ENCODE measurements at regions not wholly inside any gene's neighbourhood (a gene's known extent, or its start where the extent isn't known, plus 50 kb on each side); places are given as distances from the start of the nearest gene placed in this dataset.
"Not testable (repeated sequence)": the region's sequence is repeated elsewhere in the genome, so short reads cannot be mapped to it uniquely, and the experiment has no call there.

DNA sequence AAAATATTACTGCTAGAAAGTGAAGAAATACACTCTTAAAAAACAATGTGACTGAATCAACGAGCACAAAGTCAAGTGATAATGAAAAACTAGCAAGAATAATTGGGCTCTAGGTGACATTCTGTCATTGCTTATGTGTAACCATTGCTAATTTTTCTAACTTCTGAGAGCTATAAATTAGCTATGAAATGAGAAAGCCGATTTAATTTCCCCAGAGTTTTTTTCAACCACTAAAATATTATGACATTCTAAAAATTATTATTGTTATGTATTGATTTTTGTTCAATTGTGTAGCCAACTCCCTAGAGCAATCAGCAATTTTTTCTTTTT lies 458.6 kb upstream of the ATXN8OS start:
- intact Hi-C loops (cut with DNase I), result no loop called here
- ATAC-seq (ENCODE audit: poor library complexity), result no peak
- no peak for DNase-seq

DNA sequence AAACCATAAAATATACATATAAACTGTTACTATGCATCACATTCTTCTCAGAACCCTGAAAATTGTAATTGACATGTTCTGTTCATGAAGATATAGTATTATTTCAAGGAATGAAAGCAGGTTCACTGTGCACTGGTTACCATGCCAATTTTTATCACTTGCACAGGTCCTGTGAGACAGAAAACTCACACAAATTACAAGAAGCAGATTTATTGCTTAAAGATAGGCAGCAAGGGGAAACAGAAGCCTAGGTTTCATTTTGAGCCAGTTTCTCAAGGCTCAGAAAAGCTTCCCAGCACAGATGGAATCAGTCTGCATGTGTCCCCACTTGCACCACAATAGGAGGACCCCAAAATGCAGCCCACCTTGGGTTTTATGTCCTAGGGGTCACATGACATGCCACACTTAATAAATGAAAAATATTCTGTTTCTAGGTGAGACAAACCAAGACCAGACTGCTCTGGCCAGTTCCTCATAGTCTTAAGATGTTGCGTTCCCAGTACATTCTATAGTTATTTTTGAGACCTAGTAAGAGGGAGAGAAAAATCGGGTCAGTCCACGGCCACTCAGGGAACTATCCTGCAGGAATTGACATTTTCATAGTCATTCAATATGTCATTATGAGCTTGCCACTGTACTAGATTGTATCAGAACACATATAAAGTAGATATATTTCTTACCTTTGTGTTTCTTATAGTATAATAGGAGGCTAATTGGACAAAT lies 459.1 kb upstream of the ATXN8OS start:
- no peak for ATAC-seq (ENCODE audit: poor library complexity)
- no peak for DNase-seq
- intact Hi-C loops (cut with DNase I), result no loop called here

DNA sequence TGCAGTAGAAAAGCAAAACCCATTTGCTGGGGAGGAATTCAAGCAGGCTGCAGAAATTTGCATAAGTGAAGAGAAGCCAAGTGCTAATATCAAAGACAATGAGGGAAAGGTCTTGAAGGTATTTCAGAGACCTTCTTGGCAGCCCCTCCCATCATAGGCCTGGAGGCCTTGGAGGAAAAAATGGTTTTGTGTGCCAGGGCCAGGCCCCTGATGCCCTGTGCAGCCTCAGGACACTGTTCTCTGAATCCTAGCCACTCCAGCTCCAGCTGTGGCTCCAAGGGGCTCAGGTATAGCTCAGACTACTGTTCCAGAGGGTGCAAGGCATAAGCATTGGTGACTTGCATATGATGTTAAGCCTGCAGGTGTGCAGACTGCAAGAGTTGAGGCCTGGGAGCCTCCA lies 463.2 kb upstream of the ATXN8OS start:
- DNase-seq (no peak), ATAC-seq (ENCODE audit: poor library complexity) (no peak)
- intact Hi-C loops (cut with DNase I), result no loop called here

DNA sequence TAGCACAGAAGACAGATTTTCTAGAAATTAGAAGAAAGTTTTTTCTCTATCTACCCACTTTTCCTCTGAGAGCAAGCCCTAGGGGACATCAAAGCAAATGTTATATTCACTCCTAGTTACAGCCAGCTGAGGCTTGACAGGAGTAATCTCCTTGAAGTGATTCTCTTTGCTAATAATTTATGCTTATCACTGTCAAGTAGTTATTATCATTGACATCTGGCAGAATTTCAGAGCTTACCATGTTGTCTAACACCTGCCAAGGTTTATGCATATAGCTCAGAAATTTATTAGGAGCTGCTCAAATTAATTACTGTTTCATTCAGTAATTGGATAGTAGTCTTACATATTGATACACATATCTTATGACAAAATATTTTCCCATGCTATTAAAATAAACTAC lies 465.9 kb upstream of the ATXN8OS start:
- intact Hi-C loops (cut with DNase I), result no loop called here
- ATAC-seq (ENCODE audit: poor library complexity) (no peak), DNase-seq (no peak)

DNA sequence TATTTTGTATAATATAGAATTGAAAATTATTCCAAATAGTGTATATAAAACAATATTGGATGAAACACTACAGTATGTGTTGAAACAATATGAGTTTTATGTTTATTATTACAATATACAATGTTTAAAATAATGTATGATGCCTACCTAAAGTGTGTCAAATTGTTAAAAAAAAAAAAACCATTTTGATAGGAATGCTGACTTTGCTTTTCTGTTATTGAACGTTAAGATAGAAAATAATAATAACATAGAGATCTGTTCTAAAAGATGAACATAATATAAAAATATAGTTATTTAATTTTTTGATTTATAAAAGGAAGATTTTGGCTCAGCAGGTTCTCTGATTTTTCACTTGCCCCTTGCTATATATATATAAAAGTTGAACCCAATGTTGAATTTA lies 474.6 kb upstream of the ATXN8OS start:
- intact Hi-C loops (cut with DNase I), result no loop called here
- ATAC-seq (ENCODE audit: poor library complexity) (no peak), DNase-seq (no peak)

DNA sequence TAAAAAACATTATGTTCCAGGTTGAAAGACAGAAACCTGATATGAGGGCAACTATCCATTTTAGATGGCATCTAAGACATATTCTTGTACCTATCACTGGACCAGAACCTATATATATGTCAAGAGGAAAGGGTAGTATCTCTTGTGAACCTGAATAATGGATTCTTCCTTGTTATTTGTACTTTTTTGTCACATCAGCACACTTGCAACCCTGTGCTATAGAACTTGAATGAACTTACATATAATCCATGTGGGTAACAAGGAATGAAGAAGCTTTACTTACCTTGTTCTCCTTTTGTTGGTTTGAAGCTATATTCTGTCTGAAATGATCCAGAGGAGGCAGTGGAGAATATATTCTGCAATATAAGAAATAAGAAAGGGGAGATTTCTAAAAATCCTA lies 483.7 kb upstream of the ATXN8OS start:
- no peak for ATAC-seq (ENCODE audit: poor library complexity)
- DNase-seq, result no peak
- intact Hi-C loops (cut with DNase I), result no loop called here

DNA sequence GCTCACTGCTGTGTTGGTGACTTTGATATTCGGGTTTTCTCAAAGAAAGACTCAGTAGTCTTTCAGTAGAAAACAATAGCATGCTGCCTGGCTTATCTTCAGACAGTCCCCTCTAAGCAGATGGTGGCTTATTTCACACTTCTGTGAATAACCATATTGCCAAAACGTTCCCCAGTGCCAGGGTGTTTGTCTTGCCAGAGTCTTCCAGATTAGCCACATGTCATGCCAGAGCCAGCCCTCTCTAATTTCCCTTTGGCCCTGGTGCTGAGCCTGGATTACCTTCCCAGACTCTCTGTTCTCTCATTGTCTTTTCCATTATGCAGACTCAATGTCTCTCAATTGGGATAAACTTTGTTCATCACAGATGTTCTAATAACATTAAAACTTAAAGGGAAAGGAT lies 488.0 kb upstream of the ATXN8OS start:
- intact Hi-C loops (cut with DNase I), result no loop called here
- ATAC-seq (ENCODE audit: poor library complexity), result no peak

DNA sequence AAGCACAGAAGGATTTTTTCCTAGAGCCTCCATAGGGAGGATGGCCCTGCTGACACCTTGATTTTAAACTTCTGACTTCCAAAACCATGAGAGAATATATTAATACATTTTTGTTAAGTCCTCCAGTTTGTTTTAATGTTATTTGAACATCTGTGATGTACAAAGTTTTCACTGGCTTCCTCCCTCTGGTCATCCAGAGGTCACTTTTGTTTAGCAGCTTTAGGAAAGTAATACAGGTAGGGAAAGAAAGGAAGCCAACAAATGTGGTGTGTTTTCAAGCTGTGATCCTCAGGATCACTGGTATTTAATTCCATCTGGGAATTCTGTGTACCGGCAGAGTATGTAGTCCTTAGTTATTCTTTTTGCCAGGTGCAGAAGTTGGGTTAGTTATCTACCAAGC lies 488.8 kb upstream of the ATXN8OS start:
- ATAC-seq (ENCODE audit: poor library complexity) (no peak), DNase-seq (no peak)
- intact Hi-C loops (cut with DNase I), result no loop called here

More for the DNA sequence above, 488.0 kb upstream of the ATXN8OS start:
- no peak for DNase-seq

DNA sequence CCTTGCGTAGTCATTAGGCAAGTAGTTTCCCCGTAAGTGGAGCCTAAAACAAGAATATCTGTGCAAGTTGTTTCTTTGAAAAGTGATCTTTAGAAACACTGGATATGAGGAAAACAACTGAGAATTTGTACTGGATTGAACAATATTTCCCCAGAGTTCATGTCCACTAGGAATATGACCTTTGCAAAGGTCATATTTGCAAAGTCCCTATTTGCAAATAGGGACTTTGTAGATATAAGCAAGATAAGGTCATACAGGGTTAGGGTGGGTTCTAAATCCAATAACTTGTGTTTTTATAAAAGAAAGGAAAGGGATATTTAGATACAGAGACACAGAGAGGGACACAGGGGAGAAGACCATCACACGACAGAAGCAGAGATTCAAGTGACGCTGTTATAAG lies 489.2 kb upstream of the ATXN8OS start:
- intact Hi-C loops (cut with DNase I), result no loop called here
- DNase-seq (no peak), ATAC-seq (ENCODE audit: poor library complexity) (no peak)

DNA sequence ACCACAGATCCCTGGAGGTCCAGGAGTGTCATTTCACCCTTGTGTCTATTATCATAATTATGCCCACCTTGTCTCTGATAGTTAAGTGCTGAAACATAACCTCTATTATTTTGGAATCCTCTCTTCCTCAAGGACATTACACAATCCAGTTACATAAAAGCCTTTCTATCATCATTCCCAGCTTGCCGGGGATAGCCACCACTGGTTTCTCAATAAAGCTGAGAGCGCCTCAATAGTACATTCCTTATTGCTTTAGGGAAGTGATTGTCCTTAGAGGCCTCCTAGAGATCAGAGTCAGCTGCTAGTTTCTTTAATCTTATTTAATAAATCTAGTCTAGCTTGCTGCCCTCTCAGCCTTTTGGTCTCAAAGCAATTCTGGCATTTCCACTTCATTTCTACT lies 490.0 kb upstream of the ATXN8OS start:
- DNase-seq, result no peak
- ATAC-seq (ENCODE audit: poor library complexity), result no peak
- intact Hi-C loops (cut with DNase I), result no loop called here

DNA sequence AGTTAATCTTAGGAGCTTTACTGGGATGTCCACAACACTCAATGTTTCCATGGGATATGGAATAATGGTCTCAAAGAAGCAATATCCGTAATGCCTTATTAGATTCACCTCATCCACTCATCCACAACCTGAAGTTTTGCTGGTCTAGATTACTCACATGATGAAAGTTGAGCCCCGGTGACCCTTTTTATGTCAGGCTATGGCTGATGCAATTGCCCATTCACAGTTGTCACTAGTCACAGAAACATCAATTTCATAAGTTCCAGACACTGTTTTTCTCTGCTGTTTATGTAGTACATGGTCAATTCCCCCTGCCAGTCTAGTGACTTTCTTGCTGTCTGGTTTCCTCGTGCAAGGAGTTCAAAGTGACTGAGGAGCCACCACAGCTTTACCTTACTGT lies 491.2 kb upstream of the ATXN8OS start:
- DNase-seq, result no peak
- intact Hi-C loops (cut with DNase I), result no loop called here
- ATAC-seq (ENCODE audit: poor library complexity), result no peak

DNA sequence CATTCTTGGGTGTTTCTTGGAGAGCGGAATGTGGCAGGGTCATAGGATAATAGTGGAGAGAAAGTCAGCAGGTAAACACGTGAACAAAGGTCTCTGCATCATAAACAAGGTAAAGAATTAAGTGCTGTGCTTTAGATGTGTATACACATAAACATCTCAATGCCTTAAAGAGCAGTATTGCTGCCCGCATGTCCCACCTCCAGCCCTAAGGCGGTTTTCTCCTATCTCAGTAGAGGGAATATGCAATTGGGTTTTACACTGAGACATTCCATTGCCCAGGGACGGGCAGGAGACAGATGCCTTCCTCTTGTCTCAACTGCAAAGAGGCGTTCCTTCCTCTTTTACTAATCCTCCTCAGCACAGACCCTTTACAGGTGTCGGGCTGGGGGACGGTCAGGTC lies 492.6 kb upstream of the ATXN8OS start:
- intact Hi-C loops (cut with DNase I); DNase-seq; ATAC-seq (ENCODE audit: poor library complexity): not testable (repeated sequence)

DNA sequence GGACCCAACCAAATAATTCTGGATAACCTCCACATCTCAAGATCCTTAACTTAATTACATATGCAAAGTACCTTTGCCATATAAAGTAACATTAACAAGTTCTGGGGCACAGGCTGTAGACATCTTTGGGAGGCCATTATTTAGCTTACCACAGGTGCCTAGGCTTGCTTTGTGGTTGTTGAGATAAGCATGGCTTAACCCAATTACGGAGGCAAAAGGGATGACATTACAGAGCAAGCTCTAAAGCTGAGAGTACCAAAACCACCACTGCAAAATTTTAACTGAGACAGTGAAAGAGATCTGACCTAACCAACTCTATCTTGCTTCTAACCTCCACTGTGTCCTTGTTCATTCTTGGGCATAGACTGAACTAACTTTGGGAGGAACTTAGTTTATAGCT lies 502.9 kb upstream of the ATXN8OS start:
- no peak for ATAC-seq (ENCODE audit: poor library complexity)
- intact Hi-C loops (cut with DNase I), result no loop called here
- DNase-seq, result no peak

DNA sequence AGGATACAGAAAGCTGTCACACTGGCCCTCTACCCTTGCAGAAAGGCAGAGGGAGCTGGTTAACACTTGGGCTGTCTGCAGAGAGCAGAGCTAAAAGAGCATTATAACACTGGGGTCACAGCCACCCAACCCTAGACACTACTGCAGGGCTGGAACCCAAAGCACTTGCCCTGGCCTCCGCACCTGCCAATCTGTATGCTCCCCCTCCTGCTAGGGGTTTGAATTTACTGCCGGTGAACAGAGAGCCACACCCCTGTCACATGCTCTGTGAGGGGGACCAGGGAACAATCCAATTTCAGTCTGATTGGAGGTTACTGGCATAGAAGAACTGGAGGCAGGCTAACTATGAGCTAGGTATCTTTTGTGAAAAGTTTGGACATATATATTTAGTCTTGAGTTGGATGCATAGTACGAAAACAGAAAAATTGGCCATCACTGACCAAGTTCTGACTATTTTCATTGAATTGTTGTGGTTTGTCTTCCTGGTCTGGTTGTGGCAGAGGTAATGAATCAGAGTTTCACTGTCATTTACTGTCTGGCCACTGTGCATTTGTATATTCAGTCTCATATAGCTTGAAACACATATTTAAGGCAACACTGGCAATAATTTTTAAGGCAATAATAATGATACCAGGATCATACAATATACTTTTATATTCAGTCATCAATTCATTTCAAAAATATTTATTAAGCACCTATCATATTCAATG lies 504.3 kb upstream of the ATXN8OS start:
- intact Hi-C loops (cut with DNase I), result no loop called here
- DNase-seq (no peak), ATAC-seq (ENCODE audit: poor library complexity) (no peak)

DNA sequence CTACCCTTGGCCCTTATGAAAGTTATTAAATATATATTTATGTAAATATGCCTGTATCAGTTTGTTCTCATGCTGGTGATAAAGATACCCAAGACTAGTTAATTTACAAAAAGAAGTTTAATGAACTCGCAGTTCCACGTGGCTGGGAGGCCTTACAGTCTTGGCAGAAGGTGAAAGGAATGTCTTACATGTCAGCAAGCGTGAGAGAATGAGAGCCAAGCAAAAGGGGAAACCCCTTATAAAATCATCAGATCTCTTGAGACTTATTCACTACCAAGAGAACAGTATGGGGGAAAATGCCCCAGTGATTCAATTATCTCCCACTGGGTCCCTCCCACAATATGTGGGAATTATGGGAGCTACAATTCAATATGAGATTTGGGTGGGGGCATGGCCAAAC lies 506.0 kb upstream of the ATXN8OS start:
- intact Hi-C loops (cut with DNase I), result no loop called here
- no peak for DNase-seq
- ATAC-seq (ENCODE audit: poor library complexity), result no peak

DNA sequence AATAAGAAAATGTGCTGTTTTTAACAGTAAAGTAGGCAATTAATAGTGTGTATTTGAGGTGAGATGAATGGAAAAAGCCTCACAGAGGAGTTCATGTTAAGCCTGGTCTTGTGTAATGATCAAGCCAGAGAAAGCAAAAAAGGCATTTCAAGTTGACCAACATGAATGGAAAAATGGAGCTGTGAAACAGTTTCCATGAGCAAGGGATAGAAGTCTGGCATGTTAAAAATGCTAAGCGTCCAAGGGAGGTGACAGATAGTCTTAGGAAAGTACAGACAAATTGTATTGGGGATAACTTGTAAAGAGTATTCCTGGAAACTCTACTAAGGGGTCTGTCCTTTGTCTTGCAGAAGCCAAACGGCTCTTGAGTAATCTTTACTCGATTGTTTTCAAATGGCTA lies 506.8 kb upstream of the ATXN8OS start:
- DNase-seq, result no peak
- intact Hi-C loops (cut with DNase I), result no loop called here

DNA sequence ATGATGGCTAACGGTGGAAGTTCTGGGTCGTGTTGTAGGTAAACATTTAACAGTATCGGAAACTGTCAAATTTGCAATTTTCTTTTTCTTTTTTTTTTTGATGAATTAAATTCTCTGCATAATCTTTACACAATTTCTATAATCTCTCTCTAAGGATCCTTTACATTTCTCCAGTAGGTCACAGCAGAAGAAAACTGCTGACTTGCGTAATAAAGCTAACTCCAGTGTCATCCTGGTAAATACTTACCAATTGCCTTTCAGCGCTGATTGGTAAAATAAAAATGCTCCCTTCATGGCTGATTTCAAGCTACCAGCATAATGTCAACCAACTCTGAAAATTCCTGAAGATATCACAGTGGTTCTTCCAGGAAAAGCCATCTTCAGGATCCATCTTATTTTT lies 510.5 kb upstream of the ATXN8OS start:
- ATAC-seq (ENCODE audit: poor library complexity) (no peak), DNase-seq (no peak)

More for the DNA sequence above, 506.8 kb upstream of the ATXN8OS start:
- ATAC-seq (ENCODE audit: poor library complexity), result no peak

DNA sequence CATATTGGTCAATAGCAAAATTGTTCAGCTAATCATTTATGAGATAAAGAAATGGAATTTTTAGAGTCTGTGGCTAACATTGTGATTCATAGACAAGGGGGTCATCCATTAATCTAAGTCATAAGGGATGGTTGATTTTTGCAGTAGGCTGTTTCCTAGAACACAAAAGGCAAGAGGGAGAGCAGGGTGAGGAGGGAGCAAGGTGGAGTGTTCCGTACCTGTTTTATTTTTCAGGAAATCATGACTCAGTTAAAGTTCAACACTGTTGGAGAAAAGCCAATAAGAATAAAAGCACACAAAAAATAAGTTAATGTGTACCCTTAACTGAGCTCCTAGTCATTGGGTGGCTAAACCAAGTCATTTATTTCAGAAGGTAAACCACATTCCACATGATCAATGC lies 512.4 kb upstream of the ATXN8OS start:
- no peak for DNase-seq
- intact Hi-C loops (cut with DNase I), result no loop called here
- ATAC-seq (ENCODE audit: poor library complexity), result no peak

More for the DNA sequence above, 510.5 kb upstream of the ATXN8OS start:
- intact Hi-C loops (cut with DNase I), result no loop called here

DNA sequence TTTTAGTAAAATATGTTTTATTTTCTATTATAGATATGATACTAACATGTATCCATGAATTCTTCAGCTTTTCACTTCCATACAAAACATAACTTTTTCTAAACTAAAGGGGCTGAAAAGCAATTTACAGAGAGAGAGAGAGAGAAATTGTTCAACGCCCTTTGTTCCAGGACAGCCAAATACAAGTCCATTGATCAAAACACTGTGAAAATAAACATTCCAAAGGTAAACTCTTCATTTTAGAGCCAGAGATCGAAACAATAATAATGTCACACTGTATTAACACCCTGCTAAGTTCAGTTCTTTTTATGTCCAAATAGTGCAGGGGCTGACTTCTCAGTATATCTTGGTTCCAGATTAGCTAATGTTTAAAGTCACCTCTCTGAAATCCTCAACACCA lies 516.2 kb upstream of the ATXN8OS start:
- ATAC-seq (ENCODE audit: poor library complexity) (no peak), DNase-seq (no peak)
- intact Hi-C loops (cut with DNase I), result no loop called here

DNA sequence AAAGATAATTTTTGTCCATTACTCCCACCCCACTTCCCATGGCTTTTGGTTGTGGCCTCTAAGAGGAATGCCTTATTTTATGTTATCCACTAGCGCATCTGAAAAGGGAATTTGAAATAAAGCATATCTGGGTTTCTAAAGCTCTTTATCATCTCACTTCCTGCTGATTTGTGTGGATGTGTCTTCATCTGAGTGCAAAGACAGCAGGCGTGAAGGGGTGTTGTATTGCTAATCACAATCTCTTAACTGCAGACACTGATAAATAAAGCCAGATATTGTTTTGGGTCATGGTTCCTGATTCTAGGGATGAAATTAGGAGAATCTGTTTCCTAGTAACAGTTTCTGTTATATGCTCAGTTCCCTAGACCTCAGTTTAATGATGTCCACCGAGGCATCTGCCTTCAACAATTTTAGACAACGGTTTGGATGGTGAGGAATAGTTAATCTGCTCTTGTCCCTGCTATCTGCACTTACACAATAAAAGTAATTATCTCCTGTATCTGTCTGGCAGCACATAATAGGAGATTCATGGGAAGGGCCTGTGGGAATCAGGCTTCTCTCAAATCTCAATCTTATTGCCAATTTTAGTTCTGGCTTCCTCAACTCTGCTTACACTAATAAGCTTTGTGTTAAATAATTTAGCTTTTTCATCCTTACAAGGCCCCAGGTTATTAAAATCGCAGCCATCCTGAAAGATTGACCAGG lies 517.9 kb upstream of the ATXN8OS start:
- DNase-seq, result no peak
- intact Hi-C loops (cut with DNase I), result no loop called here
- no peak for ATAC-seq (ENCODE audit: poor library complexity)

Measured in Right ventricle myocardium superior (tissue), 1 donor.